HG03378 (cell line): ENCODE measurements at regions not wholly inside any gene's neighbourhood (a gene's known extent, or its start where the extent isn't known, plus 50 kb on each side); places are given as distances from the start of the nearest gene placed in this dataset.
A peak's percentile ranks its signal among the peaks of the same experiment; 100 is the strongest.
"Not testable (repeated sequence)": the region's sequence is repeated elsewhere in the genome, so short reads cannot be mapped to it uniquely, and the experiment has no call there.

Source experiments
- ATAC-seq: cut with Tn5 transposase; IDR thresholded peaks from one replicate; pipeline ENCODE4 v1.9.1; 2021; ENCODE audit warnings: mild to moderate bottlenecking, moderate library complexity; ENCODE audit not compliant: unreplicated experiment

GRCh38 chr2:185984670-185985069 is 246.1 kb downstream of the FSIP2 start:
- ATAC-seq = no peak

- ATAC-seq = not testable (repeated sequence)
These were observed 250.3 kb downstream of the FSIP2 start for GRCh38 chr2:185988907-185989306.

GRCh38 chr2:185990861-185991525 is 252.4 kb downstream of the FSIP2 start:
- no peak for ATAC-seq

- no peak for ATAC-seq
These were observed 260.0 kb downstream of the FSIP2 start for GRCh38 chr2:185998562-185999070.

GRCh38 chr2:186009341-186009740 is 270.7 kb downstream of the FSIP2 start:
- no peak for ATAC-seq

GRCh38 chr2:186017278-186017677 is 278.7 kb downstream of the FSIP2 start:
- ATAC-seq = no peak

- no peak for ATAC-seq
These were observed 286.3 kb downstream of the FSIP2 start for GRCh38 chr2:186024921-186025320.

- ATAC-seq = peak; percentile 70
These were observed 289.3 kb downstream of the FSIP2 start for GRCh38 chr2:186027922-186028321.

GRCh38 chr2:186031229-186031628 is 292.6 kb downstream of the FSIP2 start:
- ATAC-seq = no peak

- ATAC-seq = no peak
These were observed 293.6 kb downstream of the FSIP2 start for GRCh38 chr2:186032102-186032738.

GRCh38 chr2:186032930-186033329 is 294.3 kb downstream of the FSIP2 start:
- ATAC-seq = no peak

- no peak for ATAC-seq
These were observed 294.9 kb downstream of the FSIP2 start for GRCh38 chr2:186033541-186033940.

GRCh38 chr2:186036862-186037449 is 298.4 kb downstream of the FSIP2 start:
- ATAC-seq = no peak

- ATAC-seq = no peak
These were observed 303.8 kb downstream of the FSIP2 start for GRCh38 chr2:186042207-186043028.

GRCh38 chr2:186044761-186045160 is 306.2 kb downstream of the FSIP2 start:
- ATAC-seq = no peak

- ATAC-seq = no peak
These were observed 314.3 kb downstream of the FSIP2 start for GRCh38 chr2:186052930-186053329.

GRCh38 chr2:186058614-186059013 is 320.0 kb downstream of the FSIP2 start:
- ATAC-seq = no peak

- no peak for ATAC-seq
These were observed 320.5 kb downstream of the FSIP2 start for GRCh38 chr2:186059096-186059495.

- ATAC-seq = no peak
These were observed 322.3 kb downstream of the FSIP2 start for GRCh38 chr2:186060744-186061440.

- no peak for ATAC-seq
These were observed 325.9 kb downstream of the FSIP2 start for GRCh38 chr2:186064507-186064906.

- ATAC-seq = no peak
These were observed 326.9 kb downstream of the FSIP2 start for GRCh38 chr2:186065491-186065890.
